GM19395 (cell line): ENCODE measurements at regions not wholly inside any gene's neighbourhood (a gene's known extent, or its start where the extent isn't known, plus 50 kb on each side); places are given as distances from the start of the nearest gene placed in this dataset.
"Not testable (repeated sequence)": the region's sequence is repeated elsewhere in the genome, so short reads cannot be mapped to it uniquely, and the experiment has no call there.

Source experiments
- ATAC-seq: cut with Tn5 transposase; IDR thresholded peaks from one replicate; pipeline ENCODE4 v1.9.1; 2021; ENCODE audit warnings: mild to moderate bottlenecking, moderate library complexity; ENCODE audit not compliant: unreplicated experiment

DNA sequence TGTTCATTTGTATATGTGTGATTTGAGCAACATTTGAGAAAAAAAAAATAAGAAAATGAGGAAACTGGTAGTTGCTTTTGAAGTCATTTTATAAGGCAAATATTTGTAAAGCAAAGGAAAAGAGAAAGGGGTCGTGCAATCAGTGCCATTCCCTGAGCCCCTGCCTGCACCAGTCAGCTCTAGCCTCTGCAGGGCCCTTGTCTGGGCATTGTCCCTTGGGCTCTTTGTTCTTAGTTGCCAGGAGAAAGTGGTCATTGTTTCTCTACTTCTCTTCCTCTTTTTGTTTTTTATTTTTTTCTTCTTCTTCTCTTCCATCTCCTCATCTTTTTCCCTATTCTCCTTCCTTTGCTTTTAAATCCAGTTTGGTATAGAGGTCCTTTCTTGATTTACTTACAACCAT is 175.3 kb upstream of the CREB1 start:
- no peak for ATAC-seq

DNA sequence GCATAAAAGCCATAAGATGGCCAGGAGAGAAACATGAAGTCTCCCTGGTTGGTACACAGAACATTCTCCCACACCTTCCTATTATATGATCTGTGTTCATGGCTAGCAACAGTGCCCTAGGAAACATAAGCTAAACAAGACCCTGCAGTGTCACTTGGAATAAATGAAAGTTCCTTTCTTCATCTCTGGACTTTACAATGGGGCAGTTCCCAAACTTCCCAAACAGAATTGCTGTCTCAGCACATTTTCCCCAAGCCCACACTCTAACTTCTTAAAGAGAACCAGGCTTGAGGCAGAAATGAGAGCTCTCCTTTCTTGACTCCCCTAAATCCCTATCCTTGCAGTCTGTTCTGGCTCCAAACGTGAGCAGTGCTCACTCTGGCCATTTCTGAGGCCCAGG is 173.2 kb upstream of the CREB1 start:
- ATAC-seq, result no peak

DNA sequence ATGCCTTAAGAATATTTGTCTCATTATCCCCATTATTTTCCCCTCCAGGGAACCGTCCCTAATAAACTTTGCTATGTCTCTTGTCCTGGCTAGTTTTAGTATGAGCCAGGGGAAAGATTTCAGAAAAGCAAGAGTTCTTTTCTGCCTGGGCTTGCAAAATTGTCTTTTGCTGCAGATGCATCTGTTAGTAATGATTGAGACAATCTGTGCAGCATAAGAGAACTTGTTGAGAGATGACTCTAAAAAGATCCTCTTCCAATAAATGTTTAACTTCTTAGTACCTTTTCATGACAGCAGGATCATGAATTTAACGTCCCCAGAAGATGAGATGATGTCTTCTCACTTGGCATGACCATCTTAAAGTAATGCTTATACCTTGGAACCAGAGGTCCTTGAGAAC is 172.5 kb upstream of the CREB1 start:
- ATAC-seq, result no peak

DNA sequence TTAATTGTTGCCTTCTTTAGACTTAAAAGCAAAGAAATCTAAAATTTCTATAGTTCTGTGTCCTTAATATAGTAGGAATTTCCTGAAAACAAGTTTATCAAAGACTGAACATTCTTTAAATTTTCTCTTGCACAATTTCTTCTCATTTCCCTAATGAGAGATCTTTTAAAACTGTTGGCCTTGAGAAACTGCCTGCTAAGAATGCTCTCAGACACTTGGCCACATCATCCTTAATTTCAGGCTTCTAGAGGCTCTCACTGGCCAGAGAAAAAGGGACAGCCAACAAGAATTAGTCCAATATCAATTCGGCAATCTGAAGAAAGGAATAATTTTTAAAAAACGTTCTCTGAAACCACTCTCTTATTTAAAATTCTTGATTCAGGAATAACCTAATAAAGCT is 167.0 kb upstream of the CREB1 start:
- no peak for ATAC-seq

DNA sequence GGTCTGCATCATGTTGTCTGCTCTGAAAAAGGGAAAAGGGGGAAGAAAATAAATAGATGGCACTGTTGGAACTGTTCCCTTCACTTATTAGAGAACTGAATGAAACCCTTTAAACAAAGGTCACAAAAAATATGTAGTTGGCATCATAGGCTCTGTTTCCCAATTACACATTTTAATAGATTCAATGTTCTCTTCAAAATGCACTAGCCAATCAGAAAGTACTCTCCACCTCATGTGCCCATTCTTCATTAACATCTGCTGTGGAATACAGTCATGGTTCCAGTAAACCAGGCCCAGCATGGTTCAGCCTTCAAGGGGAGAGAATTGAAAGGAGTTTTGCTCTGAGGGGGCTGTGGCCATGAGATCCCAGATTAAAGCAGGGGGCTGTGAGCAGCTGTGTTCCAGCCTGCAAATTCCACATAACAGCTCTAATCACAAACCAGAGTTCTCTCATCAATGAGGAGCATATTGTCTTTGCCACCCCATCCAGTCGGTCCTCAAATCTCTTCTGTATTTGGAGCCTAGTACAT is 165.9 kb upstream of the CREB1 start:
- ATAC-seq, result no peak

DNA sequence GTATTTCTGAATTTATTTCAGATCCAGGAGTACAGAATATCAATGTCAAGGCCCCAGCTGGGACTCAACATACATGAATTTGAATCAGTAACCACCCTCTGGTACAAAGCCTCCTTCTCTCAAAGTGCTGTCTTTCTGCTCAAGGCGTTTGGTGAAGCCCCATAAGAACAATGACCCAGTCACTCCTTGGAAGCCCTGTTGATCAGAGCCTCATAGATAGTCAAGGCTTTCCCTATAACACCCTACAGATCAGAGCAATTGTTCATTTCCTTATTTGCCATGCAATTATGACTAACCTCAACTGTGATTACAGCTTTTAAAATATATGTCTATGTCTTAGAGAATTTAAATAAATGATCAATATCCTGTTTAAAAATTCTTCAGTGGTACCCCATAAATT is 159.1 kb upstream of the CREB1 start:
- no peak for ATAC-seq

DNA sequence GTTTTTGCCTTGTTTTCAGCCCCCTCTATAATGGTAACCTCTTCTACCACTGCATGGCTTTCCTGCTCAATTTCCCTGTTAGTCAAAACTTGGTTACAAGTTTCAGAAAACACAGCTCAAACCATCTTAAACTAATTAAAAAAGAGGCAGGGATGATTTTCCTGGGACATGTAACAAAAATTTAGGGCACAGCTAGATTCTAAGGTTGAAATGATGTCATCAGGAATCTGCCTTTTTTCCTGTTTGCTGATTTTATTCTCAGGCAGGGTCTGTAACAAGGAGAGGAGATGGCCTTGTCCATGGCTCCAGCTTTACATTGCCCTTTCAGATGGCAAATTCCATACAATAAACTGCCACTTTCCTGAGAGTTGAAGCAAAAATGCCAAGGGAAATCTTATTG is 157.9 kb upstream of the CREB1 start:
- ATAC-seq, result no peak

DNA sequence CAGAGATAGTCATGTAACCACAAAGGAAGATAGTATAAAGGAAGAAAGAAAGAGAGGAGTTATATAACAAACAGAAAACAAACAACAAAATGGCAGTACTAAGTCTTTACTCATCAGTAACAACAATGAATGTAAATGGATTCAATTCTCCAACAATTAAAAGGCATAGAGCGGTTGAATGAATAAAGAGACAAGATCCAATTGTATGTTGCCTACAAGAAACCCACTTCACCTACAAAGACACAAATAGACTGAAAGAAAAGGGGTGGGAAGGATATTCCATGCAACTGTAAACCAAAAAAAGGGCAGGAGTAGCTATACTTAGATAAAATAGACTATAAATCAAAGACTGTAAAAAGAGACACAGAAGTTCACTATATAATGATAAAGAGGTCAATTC is 157.3 kb upstream of the CREB1 start:
- no peak for ATAC-seq

DNA sequence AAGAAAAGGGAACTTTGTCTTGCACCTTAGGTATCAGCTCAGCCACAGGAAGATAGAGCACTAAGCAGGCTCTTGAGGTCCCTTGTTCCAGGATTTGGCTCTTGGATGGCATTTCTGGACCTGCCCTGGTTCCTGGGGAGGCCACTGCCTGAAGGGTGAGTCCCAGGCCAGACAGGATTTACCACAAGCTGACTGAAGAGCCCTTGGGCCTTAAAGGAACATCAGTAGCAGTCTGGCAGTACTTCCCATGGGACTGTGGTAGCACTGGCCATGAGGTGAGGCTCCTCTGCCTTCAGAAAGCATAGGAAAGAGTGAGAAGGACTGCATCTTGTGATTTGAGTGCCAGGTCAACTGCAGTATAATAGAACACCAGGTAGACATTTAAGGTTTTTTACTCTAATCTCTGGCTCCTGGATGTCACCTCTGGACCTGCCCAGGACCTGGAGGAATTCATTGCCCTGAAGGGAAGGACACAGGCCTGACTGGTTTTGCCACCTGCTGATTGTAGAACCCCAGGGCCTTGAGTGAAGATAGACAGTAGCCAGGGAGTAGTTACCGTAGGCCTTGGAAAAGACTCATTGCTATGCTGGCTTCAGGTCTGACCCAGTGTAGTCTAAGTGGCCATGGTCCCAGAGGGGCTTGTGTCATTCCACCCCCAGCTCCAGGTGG is 154.4 kb upstream of the CREB1 start:
- ATAC-seq, result no peak

DNA sequence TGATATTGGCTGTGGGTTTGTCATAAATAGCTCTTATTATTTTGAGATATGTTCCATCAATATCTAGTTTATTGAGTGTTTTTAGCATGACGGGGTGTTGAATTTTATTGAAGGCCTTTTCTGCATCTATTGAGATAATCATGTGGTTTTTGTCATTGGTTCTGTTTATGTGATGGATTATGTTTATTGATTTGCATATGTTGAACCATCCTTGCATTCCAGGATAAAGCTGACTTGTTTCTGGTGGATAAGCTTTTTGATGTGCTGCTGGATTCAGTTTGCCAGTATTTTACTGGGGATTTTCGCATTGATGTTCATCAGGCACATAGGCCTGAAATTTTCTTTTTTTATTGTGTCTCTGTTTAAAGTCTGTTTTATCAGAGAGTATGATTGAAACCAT is 151.1 kb upstream of the CREB1 start:
- ATAC-seq, result not testable (repeated sequence)

DNA sequence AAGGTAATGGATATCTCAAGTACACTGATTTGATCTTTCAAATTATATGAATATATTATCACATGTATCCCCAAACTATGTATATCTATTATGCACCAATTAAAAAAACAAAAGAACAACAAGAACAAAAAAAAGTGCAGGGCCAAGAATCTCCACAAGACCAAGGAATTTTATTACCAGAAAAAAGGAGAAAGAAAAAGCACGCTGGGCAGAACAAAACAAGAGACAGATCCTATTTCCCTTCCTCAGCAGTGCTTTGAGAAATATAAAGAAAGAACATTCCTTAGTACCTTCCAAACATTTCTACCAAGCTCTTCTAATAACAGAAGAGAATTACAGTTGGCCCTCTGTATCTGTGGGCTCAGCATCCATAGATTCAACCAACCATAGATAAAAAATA is 144.7 kb upstream of the CREB1 start:
- no peak for ATAC-seq

DNA sequence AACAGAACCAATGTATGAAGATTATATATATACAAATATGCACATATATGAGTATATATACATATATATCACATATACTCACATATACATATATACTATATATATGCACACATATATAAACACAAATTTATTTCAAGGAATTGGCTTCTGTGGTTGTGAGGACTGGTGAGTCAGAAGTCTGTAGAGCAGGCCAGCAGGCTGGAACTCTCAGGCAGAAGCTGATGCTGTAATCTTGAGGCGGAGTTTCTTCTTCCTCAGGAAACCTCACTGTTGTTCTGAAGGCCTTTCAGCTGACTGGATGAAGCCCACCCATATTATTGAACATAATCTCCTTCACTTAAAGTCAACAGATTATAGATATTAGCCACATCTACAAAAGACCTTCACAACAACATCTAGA is 143.9 kb upstream of the CREB1 start:
- no peak for ATAC-seq

DNA sequence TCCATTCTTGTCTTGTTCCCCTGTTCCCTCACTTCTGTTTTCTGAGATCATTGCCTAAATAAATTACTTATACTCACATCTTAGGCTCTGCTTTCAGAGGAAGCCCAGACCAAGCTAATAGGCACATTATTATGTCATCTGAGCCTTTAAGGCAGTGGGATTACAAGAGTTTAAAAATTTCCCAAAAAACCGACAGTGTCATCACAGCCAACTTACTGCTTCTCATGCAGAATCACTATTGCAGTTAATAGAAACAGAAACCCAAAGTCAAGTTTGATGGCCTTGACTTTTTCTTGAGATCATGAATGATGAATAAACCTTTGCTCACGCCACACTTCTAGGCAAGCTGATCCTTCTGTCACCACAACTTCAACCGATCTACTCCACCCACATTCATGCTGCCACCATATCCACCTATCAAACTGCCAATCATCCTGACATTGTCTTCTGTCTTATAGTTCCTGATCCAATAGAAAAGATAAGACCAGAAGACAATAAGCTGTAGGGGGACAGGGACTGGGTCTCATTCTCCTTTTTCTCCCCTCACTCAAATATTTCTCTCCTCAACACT is 142.7 kb upstream of the CREB1 start:
- no peak for ATAC-seq

DNA sequence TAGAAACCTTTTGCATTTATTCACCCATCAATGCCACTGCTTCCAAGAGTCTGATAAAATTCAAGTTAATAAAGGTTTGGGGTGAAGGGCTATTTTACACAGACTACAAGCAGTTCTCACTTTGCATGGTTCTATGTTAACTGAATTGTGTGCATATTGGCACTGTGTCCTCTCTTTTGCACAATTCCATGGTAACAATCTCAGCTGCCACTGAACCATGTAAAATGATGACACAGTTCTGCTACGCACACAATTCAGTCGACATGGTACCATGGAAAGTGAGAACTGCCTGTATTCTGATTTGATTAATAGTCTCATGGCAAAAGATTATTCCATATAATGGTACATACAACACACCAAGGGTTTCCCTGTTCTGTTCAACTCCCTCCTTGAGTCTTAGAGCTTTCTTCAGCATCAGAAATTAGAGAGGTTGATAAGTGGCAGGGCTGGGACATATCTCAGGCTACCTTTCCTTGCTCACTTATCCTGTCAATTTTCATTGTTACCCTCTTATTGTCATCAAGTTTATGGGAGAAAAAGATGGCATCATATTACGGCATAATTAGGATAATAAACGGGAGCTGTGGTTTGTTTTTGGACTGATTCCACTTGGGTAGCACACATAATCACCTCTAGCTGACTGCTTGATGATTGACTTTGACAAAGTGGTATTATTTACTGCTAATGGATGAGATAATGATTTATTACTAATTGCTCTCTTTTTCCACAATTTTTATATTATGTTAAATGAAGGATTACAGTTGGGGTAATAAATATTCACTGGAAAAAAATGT is 139.3 kb upstream of the CREB1 start:
- ATAC-seq, result no peak

DNA sequence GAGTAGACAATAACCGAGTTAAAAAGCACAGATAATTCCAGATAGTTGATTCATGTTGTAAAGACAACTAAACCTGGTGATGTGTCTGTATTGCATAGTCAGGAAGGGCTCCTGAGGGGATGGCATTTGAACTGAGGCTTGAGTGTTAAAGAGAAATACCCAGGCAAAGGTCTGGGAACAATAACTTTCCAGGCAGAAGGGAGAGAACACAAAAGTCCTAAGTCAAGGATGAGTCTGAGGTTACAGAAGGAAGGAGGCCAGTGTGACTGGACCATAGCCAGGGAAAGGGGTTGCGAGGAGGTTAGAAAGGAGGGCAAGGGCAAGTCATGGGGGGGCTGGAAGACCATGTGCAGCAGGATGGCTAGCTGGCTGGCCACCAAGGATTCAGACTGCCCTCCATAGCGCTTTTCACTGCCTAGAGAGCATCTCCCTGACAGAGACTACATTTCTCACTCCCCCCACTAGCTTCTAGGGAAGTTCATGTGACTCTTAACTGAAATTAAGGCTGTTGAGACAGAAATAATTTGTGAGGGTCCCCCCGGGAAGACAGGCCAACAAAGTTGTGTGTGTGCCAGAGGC is 135.5 kb upstream of the CREB1 start:
- ATAC-seq, result no peak

DNA sequence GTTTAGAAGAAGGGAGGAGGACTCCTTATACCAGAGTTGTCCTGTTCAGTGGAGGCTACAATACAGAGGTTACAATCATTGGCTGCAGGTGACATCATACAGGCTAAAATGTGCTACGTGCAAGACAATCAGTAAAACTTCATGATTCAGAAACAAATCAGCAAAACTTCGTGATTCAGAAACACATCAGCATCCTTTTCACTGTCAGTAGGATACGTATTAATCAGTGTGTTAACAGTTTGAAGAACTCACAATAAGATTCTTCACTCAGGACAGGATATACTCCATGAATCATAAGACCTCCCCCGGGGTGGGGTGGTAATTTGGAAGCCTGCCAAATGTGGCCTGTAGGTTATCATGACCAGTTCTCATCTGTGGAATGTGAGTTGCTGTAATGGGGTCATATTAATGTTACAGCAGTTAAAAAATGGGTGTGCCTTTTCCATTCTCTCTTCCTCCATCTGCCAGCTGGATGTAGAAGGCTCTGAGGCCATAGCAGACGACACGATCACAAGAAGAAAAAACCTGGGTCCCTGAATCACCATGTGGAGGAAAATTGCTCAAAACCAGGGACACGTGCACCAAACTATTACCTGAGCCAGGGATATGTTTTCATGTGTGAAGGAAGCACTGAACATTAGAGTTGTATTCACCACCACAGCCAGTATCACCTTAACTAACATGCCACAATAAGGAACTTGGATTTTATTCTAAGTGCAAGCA is 134.8 kb upstream of the CREB1 start:
- no peak for ATAC-seq

DNA sequence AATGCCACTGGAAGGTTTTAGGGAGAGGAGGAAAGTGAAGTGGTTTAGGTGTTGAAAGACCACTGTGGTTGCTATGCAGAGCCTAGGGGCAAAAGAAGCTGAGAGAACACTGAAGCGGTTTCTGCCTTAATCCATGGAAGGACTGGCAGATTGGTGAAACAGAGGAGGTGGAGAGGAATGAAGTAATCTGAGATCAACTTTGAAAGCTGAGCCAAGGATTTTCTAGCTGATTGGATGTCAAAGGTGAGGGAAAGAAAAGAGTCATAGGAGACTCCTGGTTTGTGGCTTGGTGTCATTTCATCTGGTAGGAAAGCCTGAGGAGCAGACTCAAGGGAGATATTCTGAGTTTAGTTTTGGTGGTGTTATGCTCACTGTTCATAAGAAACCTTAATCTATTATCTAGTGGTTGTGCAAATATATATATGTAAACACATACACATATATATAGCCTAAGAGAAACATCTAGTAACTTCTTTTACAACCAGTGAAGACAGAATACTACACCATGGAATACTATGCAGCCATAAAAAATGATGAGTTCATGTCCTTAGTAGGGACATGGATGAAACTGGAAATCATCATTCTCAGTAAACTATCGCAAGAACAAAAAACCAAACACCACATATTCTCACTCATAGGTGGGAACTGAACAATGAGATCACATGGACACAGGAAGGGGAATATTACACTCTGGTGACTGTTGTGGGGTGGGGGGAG is 134.1 kb upstream of the CREB1 start:
- ATAC-seq, result no peak

DNA sequence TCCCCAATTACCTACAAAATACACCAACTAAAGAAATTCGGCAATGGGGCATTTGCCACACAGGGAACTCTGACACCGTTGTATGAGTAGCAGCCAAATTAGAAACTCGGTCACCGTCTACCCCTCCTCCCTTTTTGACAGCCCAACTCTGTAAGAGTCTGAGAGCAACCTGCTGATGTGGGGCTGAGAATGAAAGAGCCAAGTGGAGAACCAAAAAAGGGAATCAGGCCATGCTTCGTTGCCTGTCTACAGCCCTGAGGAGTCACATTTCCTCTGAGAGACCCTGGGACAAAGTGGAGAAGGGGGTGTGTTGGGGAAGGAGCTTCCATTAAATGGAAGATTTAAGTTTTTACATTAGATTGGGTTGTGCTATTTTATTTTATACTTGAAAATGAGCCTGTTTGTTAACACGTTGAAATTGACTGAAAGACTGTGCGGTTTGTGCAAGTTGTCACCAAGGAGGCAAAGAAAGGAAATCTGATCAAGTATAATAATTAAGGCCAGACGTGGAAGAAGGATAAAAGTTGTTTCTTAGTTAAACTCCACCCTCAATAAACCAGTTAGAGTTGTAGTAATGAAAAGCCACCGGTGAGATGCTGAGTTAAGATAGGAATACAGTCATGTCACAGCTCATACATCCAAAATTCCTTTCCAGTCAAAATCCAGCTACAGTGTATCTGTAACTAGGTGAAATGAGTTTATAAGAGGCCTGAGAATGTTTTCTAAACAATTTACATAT is 131.7 kb upstream of the CREB1 start:
- no peak for ATAC-seq

DNA sequence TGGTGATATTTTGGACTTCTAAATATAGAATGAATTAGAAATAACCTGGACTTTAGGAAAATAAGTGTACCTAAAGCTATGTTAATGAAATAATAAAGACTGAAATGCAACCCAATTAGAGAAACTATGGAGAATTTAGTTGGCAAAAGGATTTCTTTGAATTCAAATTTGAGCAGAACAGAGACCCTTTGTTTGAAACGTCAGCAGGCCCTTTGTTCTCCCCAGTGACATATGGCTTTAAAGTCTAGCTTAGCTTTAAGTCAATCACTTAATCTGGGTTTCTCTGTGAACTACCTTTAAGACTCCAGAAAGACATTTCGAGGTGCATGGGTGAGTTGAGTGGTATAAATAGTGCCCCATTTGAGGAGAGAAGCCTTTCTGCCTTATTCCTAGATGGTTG is 130.5 kb upstream of the CREB1 start:
- ATAC-seq, result no peak

DNA sequence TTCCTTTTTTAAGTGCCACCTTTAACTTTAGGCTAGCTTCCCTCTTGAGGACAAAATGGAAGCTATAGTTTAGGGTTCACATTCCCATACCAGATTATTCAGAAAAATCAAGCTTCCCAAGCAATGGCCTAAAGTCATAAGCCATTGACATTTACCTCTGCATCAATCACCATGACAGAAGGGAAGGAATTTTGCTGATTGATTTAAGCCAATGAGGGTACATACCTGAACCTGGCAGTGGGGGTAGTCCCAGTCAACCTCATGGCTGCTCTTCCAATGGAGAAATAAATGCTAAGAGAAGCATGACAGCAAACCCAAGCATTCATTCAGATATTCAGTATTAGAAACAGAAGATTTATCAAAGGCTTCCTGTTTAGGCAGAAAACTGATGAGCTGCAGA is 128.4 kb upstream of the CREB1 start:
- ATAC-seq, result no peak
